GM23338 (cell line): ENCODE measurements at regions not wholly inside any gene's neighbourhood (a gene's known extent, or its start where the extent isn't known, plus 50 kb on each side); places are given as distances from the start of the nearest gene placed in this dataset.

Experiments
- ATAC-seq: fragments of 200-7000 bp; cut with Tn5 transposase; 3 replicates; pipeline ENCODE4 v1.9.1; 2020
- DNase-seq: peaks from one replicate; pipeline ENCODE4 v3.0.0-alpha.2; 2015; ENCODE audit warnings: low spot score
- H2AFZ ChIP-seq: fragments of 200-600 bp; sonication (generic); 2 replicates; pipeline ENCODE4 v1.8.0; 2016; ENCODE audit warnings: antibody characterized with exemption, mild to moderate bottlenecking, moderate library complexity
- H3F3A ChIP-seq: fragments of 200-600 bp; sonication (generic); replicated peaks from 2 replicates; pipeline ENCODE4 v1.8.0; 2017; ENCODE audit warnings: antibody characterized with exemption, mixed run types, low read depth
- H3K27ac ChIP-seq: fragments of 200-600 bp; sonication (generic); 2 replicates; pipeline ENCODE4 v1.6.1; 2016; ENCODE audit warnings: low read depth
- H3K27me3 ChIP-seq: fragments of 200-600 bp; sonication (generic); 2 replicates; pipeline ENCODE4 v1.8.0; 2016; ENCODE audit warnings: mild to moderate bottlenecking, mixed run types, moderate library complexity; ENCODE audit not compliant: insufficient read depth
- H3K36me3 ChIP-seq: fragments of 200-600 bp; sonication (generic); 2 replicates; pipeline ENCODE4 v1.8.0; 2016; ENCODE audit warnings: mild to moderate bottlenecking; ENCODE audit not compliant: insufficient read depth
- H3K4me1 ChIP-seq: fragments of 200-600 bp; sonication (generic); 2 replicates; pipeline ENCODE4 v1.8.0; 2016; ENCODE audit warnings: mild to moderate bottlenecking, moderate library complexity; ENCODE audit not compliant: insufficient read depth
- H3K4me2 ChIP-seq: fragments of 200-600 bp; sonication (generic); 2 replicates; pipeline ENCODE4 v1.7.1; 2017; ENCODE audit warnings: mixed run types
- H3K4me3 ChIP-seq: fragments of 200-600 bp; sonication (generic); 2 replicates; pipeline ENCODE4 v1.6.1; 2016; ENCODE audit warnings: mixed run types
- H3K79me2 ChIP-seq: fragments of 200-600 bp; sonication (generic); replicated peaks from 2 replicates; pipeline ENCODE4 v1.8.0; 2017; ENCODE audit warnings: mild to moderate bottlenecking; ENCODE audit not compliant: insufficient read depth
- H3K9me2 ChIP-seq: fragments of 200-600 bp; sonication (generic); 2 replicates; pipeline ENCODE4 v1.8.0; 2017; ENCODE audit not compliant: insufficient read depth
- H4K20me1 ChIP-seq: fragments of 200-600 bp; sonication (generic); replicated peaks from 2 replicates; pipeline ENCODE4 v1.8.0; 2017; ENCODE audit warnings: mild to moderate bottlenecking; ENCODE audit not compliant: insufficient read depth
- H3K27ac Mint-ChIP-seq: 2 replicates; pipeline ENCODE4 v1.8.0; 2020; ENCODE audit warnings: inconsistent platforms, mild to moderate bottlenecking, moderate library complexity, mixed read lengths
- H3K27me3 Mint-ChIP-seq: 3 replicates; pipeline ENCODE4 v1.8.0; 2022; ENCODE audit warnings: low read depth, mild to moderate bottlenecking, moderate library complexity, mixed read lengths, inconsistent platforms; ENCODE audit not compliant: insufficient read depth, poor library complexity
- H3K36me3 Mint-ChIP-seq: 3 replicates; pipeline ENCODE4 v1.8.0; 2021; ENCODE audit warnings: low read depth, mild to moderate bottlenecking, inconsistent platforms, moderate library complexity, mixed read lengths
- H3K4me1 Mint-ChIP-seq: 3 replicates; pipeline ENCODE4 v1.8.0; 2020; ENCODE audit warnings: mild to moderate bottlenecking, inconsistent platforms, mixed read lengths
- H3K4me3 Mint-ChIP-seq: 3 replicates; pipeline ENCODE4 v1.8.0; 2021; ENCODE audit warnings: moderate library complexity, mild to moderate bottlenecking, inconsistent platforms, mixed read lengths
- H3K9me3 Mint-ChIP-seq: 3 replicates; pipeline ENCODE4 v1.8.0; 2020; ENCODE audit warnings: moderate library complexity, mild to moderate bottlenecking, inconsistent platforms, mixed read lengths
- CTCF ChIP-seq, 2 experiments: fragments of 200-600 bp in 1 of 2; sonication (generic) in 1 of 2; conservative IDR thresholded peaks; 2 replicates each; pipeline versions ENCODE4 v1.5.1 to v1.6.1; 2016 to 2017; ENCODE audit warnings: antibody characterized with exemption in 2 of 2, low read depth in 2 of 2, mild to moderate bottlenecking in 2 of 2, moderate library complexity in 1 of 2
- JUNB ChIP-seq: IDR thresholded peaks from one replicate; pipeline ENCODE4 v1.6.1; 2016; ENCODE audit warnings: antibody characterized with exemption; ENCODE audit not compliant: unreplicated experiment
- NANOG ChIP-seq: IDR thresholded peaks from 2 replicates; pipeline ENCODE4 v1.6.1; 2016; ENCODE audit warnings: antibody characterized with exemption, borderline replicate concordance
- POLR2AphosphoS5 ChIP-seq: IDR thresholded peaks from 2 replicates; pipeline ENCODE4 v1.6.1; 2016; ENCODE audit warnings: antibody characterized with exemption, low read depth
- ZNF114 ChIP-seq: fragments of 250-450 bp; sonication (Bioruptor Pico); IDR thresholded peaks from 2 replicates; pipeline ENCODE4 v1.5.0; 2020; ENCODE audit warnings: mild to moderate bottlenecking, moderate library complexity
- ZNF331 ChIP-seq: fragments of 250-450 bp; sonication (Bioruptor Pico); IDR thresholded peaks from 2 replicates; pipeline ENCODE4 v1.5.0; 2020; ENCODE audit warnings: low read depth, mild to moderate bottlenecking, moderate library complexity
- TF ChIP-seq, protein P1 (sequence below): fragments of 250-450 bp; sonication (Bioruptor Pico); IDR thresholded peaks from 2 replicates; pipeline ENCODE4 v1.5.0; 2020; ENCODE audit warnings: mild to moderate bottlenecking, moderate library complexity

- TF ChIP-seq CTCF (conservative IDR thresholded peaks at IDR 0.05; ENCODE audit: low read depth in 2 of 2) (no peak), JUNB (no peak), NANOG (no peak), POLR2AphosphoS5 (no peak), ZNF331 (no peak)
Measured at GRCh38 chr3:124048967-124049798, 57.3 kb upstream of the ROPN1 start (continued).

DNA sequence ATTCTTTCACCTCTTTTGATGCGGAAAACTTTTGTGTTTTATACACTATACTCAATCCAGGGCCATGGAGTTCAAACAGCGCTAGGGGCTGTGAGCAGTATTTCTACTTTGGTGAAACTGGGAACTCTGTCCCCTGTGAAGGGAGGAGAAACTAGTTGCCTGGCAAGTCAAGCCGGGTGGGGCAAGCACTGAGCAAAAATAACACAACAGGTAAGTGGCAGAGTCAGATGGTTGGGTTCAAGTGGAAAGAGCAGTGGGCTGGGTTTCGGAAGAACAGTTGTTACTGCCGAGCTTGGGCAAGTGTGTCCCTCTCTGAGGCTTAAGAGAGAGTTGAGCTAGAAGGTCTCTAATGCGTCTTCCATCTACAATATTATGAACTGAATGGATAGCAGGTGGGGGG lies 59.7 kb upstream of the ROPN1 start:
- Histone ChIP-seq H4K20me1 (no peaks in the 10 kb centered on the region; the same call in 1 of the 2 replicates), H3K4me1 (no peaks in the 10 kb centered on the region), H3K4me2 (no peak overlapping the region), H3K4me3 (no peak overlapping the region), H3K79me2 (no peaks in the 10 kb centered on the region), H2AFZ (no peak overlapping the region), H3F3A (no peaks in the 10 kb centered on the region), H3K27ac (no peak overlapping the region), H3K36me3 (no peaks in the 10 kb centered on the region), H3K9me2 (no peaks in the 10 kb centered on the region), H3K27me3 (no peaks in the 10 kb centered on the region)
- TF ChIP-seq ZNF114: no peak
- no peak for TF ChIP-seq JUNB
- TF ChIP-seq POLR2AphosphoS5: no peak
- TF ChIP-seq, protein P1, sequence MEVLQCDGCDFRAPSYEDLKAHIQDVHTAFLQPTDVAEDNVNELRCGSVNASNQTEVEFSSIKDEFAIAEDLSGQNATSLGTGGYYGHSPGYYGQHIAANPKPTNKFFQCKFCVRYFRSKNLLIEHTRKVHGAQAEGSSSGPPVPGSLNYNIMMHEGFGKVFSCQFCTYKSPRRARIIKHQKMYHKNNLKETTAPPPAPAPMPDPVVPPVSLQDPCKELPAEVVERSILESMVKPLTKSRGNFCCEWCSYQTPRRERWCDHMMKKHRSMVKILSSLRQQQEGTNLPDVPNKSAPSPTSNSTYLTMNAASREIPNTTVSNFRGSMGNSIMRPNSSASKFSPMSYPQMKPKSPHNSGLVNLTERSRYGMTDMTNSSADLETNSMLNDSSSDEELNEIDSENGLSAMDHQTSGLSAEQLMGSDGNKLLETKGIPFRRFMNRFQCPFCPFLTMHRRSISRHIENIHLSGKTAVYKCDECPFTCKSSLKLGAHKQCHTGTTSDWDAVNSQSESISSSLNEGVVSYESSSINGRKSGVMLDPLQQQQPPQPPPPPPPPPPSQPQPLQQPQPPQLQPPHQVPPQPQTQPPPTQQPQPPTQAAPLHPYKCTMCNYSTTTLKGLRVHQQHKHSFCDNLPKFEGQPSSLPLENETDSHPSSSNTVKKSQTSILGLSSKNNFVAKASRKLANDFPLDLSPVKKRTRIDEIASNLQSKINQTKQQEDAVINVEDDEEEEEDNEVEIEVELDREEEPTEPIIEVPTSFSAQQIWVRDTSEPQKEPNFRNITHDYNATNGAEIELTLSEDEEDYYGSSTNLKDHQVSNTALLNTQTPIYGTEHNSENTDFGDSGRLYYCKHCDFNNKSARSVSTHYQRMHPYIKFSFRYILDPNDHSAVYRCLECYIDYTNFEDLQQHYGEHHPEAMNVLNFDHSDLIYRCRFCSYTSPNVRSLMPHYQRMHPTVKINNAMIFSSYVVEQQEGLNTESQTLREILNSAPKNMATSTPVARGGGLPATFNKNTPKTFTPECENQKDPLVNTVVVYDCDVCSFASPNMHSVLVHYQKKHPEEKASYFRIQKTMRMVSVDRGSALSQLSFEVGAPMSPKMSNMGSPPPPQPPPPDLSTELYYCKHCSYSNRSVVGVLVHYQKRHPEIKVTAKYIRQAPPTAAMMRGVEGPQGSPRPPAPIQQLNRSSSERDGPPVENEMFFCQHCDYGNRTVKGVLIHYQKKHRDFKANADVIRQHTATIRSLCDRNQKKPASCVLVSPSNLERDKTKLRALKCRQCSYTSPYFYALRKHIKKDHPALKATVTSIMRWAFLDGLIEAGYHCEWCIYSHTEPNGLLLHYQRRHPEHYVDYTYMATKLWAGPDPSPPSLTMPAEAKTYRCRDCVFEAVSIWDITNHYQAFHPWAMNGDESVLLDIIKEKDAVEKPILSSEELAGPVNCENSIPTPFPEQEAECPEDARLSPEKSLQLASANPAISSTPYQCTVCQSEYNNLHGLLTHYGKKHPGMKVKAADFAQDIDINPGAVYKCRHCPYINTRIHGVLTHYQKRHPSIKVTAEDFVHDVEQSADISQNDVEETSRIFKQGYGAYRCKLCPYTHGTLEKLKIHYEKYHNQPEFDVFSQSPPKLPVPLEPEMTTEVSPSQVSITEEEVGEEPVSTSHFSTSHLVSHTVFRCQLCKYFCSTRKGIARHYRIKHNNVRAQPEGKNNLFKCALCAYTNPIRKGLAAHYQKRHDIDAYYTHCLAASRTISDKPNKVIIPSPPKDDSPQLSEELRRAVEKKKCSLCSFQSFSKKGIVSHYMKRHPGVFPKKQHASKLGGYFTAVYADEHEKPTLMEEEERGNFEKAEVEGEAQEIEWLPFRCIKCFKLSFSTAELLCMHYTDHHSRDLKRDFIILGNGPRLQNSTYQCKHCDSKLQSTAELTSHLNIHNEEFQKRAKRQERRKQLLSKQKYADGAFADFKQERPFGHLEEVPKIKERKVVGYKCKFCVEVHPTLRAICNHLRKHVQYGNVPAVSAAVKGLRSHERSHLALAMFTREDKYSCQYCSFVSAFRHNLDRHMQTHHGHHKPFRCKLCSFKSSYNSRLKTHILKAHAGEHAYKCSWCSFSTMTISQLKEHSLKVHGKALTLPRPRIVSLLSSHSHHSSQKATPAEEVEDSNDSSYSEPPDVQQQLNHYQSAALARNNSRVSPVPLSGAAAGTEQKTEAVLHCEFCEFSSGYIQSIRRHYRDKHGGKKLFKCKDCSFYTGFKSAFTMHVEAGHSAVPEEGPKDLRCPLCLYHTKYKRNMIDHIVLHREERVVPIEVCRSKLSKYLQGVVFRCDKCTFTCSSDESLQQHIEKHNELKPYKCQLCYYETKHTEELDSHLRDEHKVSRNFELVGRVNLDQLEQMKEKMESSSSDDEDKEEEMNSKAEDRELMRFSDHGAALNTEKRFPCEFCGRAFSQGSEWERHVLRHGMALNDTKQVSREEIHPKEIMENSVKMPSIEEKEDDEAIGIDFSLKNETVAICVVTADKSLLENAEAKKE: no peak
- no peak overlapping the region for H3K27ac Mint-ChIP-seq
- ATAC-seq (no peak), DNase-seq (no peak)
- H3K36me3 Mint-ChIP-seq: no peaks in the 10 kb centered on the region
- H3K27me3 Mint-ChIP-seq: peaks cover 2% of the 10 kb centered on the region
- H3K4me1 Mint-ChIP-seq: no peaks in the 10 kb centered on the region
- no peak overlapping the region for H3K4me3 Mint-ChIP-seq
- H3K9me3 Mint-ChIP-seq: no peaks in the 10 kb centered on the region
